ENCODE measurements at regions not wholly inside any gene's neighbourhood (a gene's known extent, or its start where the extent isn't known, plus 50 kb on each side); places are given as distances from the start of the nearest gene placed in this dataset.

DNA sequence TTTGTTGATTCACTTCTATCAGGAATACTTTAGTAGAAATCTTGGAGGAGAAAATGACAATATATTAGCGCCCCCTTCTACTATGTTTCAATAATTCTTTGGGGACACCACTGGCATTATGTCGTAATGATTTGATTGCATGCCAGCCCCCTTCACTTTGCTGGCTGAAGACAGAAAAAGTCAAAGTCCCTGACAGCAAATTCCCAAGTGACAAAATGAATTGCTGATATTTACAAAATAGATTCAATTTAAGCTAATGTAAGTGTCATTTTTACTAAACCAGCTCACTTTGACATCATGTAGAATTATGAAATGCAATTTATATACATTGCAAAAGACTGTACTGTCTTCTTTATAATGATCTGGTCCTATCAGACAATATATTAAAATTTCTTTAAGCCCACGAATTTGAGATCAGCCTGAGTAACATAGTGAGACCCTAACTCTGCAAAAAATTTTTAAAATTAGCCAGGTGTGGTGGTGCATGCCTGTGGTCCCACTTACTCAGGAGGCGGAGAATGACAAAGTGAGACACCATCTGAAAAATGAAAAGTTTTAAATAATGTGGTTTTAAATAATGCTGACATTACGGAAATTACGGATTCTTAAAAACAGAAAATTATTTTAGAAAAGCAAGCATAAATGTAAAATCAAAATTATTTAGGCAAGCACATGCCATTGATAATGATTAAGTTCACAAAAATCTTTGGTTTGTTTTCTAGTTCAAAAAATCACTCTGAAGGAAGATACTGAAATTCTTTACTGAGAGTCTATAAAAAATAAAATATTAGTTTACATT is 520.1 kb upstream of the PKDCC start:
- in situ Hi-C loops (cut with MboI; ENCODE audit: low sequenced_read_pairs) = no loop called here

DNA sequence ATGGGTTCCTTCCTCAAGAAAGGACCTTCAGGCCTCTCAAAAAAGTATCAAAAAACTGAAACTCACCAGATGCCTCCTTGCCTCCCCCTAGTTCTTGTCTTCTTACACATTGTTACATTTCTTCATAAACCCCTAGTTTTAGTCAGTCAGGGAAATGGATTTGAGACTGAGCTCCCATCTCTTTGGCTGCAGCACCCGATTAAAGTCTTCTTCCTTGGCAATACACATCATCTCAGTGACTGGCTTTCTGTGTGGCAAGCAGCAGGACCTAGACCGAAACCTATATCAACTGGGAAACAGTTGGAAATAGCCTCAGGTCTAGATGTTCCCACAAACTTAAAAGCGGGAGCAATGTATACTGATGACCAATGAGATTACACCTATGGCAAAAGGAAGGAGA is 512.2 kb upstream of the PKDCC start:
- in situ Hi-C loops (cut with MboI; ENCODE audit: low sequenced_read_pairs) = no loop called here

DNA sequence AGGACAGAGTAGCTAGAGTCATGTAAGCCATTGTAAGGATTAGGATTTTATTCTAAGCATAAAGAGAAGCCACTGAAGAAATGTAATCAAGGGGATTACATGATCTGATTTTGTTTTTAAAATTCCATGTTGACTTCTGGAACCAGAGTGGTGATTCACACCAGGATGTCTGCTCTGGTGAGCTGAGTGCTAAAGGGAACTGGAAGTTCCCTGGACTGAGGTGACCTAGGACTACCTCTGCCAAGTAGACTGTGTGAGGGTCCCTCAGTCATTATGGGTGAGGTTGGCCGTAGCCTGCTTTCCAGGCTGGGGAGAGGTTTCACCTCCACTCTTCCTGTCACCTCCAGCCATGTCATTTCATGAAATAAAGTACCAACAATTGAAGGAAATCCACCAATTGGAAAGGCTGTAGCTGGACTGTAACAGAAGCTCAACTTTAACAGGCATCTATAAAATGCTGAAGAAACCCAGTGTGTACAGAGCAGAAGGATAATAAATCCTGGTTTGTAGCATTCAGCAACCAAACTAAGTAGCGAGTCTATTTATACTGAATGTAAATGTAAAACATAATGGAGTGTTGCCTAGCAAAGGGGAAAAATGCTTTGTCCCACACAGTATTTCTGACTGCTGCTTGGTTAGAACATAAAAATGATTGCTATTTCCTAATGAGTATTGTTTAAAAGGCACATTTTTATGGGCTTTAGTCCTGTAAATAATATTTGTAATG is 507.4 kb upstream of the PKDCC start:
- in situ Hi-C loops (cut with MboI; ENCODE audit: low sequenced_read_pairs) = no loop called here

DNA sequence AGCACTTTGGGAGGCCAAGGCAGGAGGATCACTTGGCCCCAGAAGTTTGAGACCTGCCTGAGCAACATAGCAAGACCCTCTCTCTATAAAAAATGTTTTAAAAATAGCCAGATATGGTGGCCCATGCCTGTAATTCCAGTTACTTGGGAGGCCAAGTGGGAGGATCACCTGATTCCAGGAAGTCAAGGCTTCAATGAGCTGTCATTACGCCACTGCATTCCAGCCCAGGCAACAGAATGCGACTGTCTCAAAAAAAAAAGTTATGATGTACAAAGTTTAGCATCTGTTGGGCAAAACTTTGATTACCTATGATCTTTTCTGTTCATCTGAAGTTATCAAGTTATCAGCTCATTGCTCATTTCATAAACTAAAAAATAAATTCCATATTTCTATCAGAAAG is 504.1 kb upstream of the PKDCC start:
- in situ Hi-C loops (cut with MboI; ENCODE audit: low sequenced_read_pairs) = no loop called here

DNA sequence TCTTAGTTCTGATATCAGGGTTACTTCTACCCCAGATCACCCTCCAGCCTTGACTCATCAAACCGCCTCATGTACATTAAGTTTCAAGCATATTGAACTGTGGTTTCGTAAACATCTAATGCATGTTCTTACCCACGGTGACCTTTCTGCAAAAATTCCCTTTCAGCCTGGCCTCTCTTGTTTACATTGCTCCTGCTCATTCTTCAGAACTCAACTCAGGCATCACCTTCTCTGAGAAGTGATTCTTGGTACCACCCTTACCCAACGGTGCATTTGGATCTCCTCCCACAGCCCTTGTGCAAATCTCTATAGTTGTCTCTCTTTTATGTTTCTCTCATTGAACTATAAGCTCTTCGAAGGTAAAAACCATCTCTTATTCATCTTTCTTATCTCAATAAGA is 503.1 kb upstream of the PKDCC start:
- in situ Hi-C loops (cut with MboI; ENCODE audit: low sequenced_read_pairs) = no loop called here

DNA sequence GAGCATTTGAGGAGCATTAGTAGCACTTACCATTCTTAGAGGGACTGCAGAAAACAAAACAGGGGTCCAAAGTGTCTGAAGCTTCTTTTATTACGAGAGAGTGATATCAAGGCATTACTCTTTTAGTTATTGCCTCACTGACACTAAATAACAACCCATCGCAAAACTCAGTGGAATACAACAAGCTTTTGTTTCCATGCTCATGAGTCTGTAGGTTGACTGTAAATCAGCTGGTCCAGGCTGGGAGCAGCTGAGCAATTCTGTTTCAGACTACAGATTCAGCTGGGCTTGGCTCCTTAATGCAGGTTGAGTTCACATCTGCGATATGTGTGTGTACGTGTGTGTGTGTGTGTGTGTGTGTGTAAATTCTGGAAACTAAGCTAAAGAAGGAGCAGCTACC is 501.8 kb upstream of the PKDCC start:
- in situ Hi-C loops (cut with MboI; ENCODE audit: low sequenced_read_pairs) = no loop called here

DNA sequence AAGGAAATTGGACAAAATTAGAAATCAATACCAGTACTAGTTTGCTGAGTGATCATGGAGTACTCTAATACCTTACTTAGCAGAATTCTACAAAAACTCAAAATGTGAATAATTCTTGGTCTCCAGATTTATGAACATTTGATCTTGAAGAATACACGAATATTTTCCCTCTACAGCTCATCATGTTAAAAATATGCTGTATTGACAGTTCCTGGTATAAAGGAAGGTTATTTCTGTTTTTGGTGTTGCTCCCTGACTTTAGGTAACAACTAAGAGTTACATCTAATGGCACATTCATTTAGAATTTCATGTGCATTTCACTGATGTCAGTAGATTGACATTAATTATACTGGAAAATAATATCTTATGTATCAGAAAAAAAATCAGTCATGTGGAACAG is 479.2 kb upstream of the PKDCC start:
- in situ Hi-C loops (cut with MboI; ENCODE audit: low sequenced_read_pairs) = no loop called here

DNA sequence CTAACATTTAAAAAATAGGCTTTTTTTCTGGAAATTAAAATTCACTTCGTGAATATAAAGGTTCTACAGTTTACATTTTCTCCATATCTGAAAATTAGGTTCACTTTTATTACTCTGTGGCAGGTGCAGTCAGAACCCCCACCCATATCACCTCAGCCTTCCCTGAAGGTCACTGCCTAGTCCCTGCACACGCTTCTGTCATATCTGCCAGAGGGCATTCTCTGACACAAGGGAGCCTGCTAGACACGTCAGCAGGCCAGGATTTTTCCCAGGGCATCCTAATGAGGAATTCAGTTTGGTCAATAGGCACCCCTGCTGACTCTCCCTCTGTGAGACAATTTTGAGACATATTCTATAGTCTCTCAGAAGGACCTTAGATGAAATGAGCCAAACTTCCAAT is 475.7 kb upstream of the PKDCC start:
- in situ Hi-C loops (cut with MboI; ENCODE audit: low sequenced_read_pairs) = no loop called here

DNA sequence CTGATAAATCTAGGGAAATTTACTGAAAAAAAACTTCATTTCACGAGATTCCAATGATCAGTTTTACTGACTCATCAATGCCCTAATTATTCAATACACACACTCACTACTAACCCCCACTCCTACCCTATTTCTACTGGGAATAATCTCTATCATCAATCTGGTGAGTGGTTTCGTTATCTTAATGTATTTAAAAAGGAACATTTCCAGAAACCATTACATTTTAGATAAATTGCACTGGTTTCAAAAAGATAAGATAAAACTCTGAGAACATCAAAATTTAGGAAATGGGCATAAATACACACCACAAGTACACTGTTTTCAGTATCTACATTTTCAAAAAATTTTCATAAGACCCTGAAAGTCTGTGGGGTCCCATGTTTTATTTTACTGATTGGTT is 471.4 kb upstream of the PKDCC start:
- in situ Hi-C loops (cut with MboI; ENCODE audit: low sequenced_read_pairs) = no loop called here

DNA sequence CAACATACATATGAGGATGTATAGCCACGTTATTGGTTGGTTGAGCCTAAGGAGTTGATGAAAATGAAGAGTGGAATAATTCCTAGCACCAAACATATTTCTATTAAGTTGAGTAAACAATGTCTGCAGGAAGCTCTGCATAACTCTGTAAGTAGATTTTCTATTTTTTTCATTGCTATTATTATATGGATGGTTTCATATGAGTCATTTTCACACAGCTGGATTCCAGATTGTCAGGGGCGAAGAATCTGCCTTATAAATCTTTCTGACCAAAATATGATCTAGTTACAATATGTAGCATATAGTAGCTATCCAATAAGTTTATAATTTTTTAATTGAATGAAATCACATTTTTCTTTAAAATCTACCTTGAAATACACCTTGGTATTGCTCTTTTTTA is 468.0 kb upstream of the PKDCC start:
- in situ Hi-C loops (cut with MboI; ENCODE audit: low sequenced_read_pairs) = no loop called here

DNA sequence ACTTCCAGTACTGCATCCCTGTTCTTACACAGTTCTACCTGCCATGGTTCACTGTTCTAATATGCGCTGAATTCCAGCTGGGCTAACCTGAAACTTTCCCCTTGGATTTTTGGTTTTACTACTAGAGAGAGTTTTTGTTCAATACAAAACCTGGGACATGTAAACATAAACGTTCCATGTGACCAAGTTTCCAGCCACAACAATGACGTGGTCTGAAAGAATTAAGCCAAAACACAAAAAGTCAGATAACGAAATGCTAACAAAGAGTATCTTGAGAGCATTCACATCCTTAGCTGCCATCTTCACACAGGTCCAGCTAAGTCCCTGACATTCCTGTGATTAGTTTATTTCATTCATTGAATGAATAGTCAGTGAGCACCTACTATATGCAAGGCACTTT is 467.0 kb upstream of the PKDCC start:
- in situ Hi-C loops (cut with MboI; ENCODE audit: low sequenced_read_pairs) = no loop called here

DNA sequence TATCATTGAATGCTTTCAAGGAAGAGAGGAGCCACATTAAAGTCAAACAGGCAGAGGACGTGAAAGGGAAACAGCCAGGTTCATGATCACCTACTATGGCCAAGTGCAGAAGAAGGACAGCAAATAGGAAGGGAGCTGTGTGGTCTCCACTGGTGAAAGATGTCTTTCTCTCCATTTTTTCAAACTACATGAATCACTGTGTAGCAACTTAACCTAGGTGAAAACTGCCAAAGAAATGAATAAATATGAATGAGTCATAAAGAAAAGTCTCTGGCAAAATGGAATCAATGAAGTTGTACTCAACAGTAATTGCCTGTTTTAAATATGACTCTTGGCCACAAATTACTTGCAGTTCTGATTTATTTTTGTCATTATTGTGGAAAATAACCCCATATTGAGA is 452.6 kb upstream of the PKDCC start:
- in situ Hi-C loops (cut with MboI; ENCODE audit: low sequenced_read_pairs) = no loop called here

DNA sequence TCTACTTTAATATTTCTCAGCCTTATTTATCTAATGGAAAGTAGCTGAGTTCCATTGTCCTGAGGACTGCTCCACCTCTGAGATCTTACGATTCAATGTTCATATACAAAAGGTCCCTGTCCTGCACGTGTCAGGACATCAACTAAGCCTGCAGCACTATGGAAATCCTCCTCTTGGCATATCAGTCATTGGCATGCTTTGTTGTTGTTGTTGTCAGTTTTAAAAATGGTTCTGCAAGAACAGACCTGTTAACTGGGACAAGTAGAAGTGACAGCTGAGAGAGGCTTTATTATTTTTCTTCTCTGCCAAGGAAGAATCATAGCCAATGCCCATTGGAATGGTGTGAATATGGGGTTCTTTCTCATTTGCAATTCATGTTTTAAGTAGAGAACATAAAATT is 450.1 kb upstream of the PKDCC start:
- in situ Hi-C loops (cut with MboI; ENCODE audit: low sequenced_read_pairs) = no loop called here

DNA sequence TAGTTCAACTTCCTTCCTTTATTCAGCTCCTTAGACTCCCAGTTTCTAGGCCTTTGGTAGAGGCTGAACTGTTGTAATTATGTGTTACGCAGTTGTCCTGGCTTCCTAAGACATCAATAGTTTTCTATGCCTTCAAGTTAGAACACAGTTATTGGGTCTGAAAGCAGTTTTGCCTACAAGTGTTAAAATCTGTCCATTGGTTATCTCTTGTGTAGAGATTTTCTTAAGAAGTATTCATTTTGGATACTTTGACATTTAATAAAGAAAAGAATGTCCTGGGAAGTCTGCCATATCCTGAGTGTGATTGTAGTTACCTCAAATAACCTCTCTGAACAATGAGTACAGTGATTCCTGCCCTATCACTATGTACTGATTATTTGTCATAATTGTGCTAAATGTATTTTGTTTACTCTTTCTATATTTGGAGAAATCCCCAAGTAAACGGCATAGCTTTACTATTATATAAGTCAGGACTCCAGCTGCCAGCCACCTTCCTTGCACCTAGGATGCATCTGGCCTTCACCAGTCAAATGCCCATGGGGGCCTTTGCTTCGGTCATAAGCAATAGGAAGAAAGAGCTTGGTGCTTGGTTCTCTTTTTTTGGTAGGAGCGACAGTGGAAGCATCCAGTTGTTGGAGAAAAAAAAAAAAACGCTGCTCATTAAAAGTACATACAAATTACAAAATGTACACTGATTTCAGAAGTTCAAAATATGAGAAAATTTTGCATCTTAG is 449.5 kb upstream of the PKDCC start:
- in situ Hi-C loops (cut with MboI; ENCODE audit: low sequenced_read_pairs) = no loop called here

DNA sequence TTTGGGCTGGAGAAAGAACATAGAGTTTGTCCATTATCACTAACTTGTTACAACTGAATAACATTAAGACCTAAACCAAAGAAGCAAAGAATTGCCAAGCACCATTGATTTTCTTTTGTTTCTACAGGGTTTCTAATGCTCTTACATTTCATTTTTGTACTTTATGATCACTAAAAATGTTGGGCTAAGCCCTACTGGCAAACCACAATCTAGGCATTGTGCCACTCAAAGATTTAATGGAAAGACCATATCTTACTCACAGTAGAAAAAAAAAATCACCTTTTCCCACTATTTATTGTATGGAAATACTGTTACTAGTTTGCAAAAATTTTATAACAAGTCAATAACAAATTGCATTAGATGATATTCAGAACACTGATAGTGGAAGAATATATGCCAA is 447.4 kb upstream of the PKDCC start:
- in situ Hi-C loops (cut with MboI; ENCODE audit: low sequenced_read_pairs) = no loop called here

DNA sequence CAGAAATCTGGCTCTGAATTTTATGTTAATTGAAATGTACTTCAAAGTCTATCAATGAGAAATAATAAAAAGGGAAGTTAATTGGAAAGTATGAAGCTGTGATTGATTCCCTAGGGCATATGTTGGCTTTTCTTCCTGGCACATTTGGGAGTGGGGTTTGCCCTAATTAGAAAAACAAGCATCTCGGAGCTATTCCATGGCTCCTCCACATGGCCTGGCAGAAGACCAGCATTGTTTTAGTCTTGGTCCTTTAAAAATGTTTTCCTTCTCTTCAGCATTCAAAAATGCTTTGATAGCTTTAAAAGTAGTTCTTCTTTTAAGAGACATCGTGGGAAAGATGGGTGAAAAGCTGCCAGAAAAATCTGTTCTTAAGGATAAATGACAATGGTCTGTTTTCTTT is 445.5 kb upstream of the PKDCC start:
- in situ Hi-C loops (cut with MboI; ENCODE audit: low sequenced_read_pairs) = no loop called here

DNA sequence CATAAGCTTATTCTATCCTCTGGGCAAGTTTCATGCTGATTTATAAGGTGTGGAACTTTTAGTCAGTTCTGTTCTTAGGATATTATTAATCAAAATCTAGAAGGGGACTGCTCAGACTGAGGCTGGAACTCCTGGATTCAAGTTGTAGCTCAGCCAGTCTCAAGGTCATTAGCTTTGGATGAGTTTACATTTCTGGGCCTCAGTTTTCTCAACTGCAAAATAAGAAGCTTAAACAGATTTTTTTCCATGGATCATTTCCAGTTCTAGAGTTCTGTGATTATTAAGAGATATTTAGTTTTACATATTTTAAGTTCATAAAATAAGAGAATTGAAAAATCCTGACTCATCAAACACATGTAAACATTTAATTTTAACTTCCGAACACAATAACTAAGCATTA is 442.5 kb upstream of the PKDCC start:
- in situ Hi-C loops (cut with MboI; ENCODE audit: low sequenced_read_pairs) = no loop called here

DNA sequence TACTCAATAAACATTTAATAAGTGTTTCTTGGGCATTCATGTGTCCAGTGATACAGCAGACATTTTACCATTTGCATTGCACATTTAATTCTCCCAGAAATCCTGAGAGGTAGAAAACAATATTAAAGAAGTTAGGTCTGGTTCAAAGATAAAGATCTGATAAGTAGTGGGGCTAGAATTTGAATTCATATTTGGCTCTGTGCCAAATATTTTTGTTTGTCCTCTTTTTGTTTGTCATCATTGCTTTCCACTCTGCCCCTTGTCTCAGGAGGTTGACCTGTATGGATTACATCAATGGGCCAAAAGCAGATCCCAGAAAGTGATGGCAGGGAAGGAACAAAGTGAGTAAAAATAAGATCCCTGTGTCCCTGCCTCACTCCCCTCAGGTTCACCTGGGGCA is 441.9 kb upstream of the PKDCC start:
- in situ Hi-C loops (cut with MboI; ENCODE audit: low sequenced_read_pairs) = no loop called here

DNA sequence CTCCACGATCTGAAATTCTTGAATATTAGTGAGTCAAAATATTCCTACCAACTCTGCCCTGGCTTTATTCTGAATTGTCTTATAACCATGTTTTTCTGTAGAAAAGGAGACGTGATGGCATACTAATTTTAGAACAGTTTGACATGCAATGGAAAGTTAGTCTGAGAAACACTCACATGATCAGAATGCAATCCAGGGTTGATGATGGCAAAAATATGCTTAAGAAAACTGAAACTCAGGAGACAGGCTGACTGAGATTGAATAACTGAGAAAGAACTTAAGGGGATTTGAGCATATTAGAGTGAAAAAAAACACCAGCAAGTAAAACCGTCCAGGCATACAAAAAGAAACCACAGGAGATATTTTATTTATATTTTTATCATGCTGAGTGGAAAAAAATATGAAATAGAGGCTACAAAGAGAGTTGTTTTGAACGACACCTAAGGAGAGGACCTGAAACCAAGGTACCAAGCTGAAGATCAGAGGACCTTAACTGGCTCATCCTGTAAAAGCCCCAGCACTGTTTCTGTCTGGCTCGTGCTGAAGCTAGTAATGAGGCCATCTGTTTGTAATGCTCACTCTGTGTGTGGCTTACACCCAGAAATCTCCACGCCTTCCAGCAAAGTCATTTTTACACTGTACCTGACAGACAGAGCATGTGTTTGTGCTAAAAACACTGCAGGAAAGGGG is 437.2 kb upstream of the PKDCC start:
- in situ Hi-C loops (cut with MboI; ENCODE audit: low sequenced_read_pairs) = no loop called here

DNA sequence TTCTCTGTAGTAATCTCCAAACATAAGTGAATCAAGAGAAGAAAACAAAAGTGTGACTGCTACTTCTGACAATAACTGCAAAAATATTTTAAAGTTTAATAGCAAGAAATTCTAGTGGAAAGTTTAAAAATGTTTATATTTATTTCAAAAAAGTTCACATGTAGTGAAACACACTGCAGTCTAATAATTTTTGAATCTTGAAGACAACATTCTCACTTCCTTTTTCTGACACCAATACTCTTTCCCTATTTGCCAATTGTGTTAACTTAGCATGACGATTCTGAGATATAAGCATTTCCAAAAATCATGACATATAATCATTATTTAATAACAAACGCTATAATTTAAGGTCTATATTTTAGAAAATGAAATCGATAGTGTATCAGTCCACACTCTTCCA is 429.1 kb upstream of the PKDCC start:
- in situ Hi-C loops (cut with MboI; ENCODE audit: low sequenced_read_pairs) = no loop called here

DNA sequence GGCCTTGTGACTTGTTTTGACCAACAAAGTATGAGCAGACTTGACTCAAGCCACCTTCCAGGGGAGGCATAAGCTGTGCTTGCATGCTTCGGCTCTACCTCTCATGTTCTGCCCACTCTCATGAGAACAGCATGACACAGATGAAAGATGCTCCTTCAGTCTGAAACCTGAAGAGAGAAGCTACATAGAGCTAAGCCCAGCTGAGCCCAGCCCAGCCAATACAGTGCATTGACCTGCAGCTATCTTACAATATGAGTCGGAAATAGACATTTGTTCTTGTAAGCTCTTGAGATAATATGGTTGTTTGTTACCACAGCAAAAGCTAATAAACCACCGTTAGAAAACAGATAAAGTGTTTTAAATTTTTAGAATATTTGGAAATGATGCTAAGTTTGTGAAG is 426.7 kb upstream of the PKDCC start:
- in situ Hi-C loops (cut with MboI; ENCODE audit: low sequenced_read_pairs) = no loop called here

Measured in HL-60/S4 treated with retinoic acid at 250 ng/mL for 4 days and 3 days (cell line).